ENCODE measurements at regions not wholly inside any gene's neighbourhood (a gene's known extent, or its start where the extent isn't known, plus 50 kb on each side); places are given as distances from the start of the nearest gene placed in this dataset.

- no peak for DNase-seq (ENCODE audit: low read depth, low spot score)
- RAD21 ChIA-PET (ENCODE audit: low non-redundant PET in 1 of 2, low total read pairs in 2 of 2, uncharacterized antibody in 2 of 2, unreplicated experiment in 2 of 2) = no interaction called here
- intact Hi-C loops (cut with micrococcal nuclease) = no loop called here
- H3K9me3 ChIP-seq (ENCODE audit: control insufficient read depth in 1 of 2, insufficient read depth in 1 of 2, low read depth in 1 of 2, low read length in 2 of 2) = 0 out of 4 replicates have a peak, but pooled peaks cover 0 to 3% of the 10 kb centered on the region in 2 experiments
- TF ChIP-seq EZH2 (IDR thresholded peaks at IDR 0.05) (no peak), SP1 (IDR thresholded peaks at IDR 0.05; ENCODE audit: low read depth) (no peak), MAX (IDR thresholded peaks at IDR 0.05) (no peak), EGR1 (IDR thresholded peaks at IDR 0.05; ENCODE audit: low read depth) (no peak), TCF7L2 (IDR thresholded peaks at IDR 0.05; ENCODE audit: borderline replicate concordance, extremely low read depth, insufficient read depth, insufficient read length) (no peak), SIN3A (IDR thresholded peaks at IDR 0.05; ENCODE audit: low read depth) (no peak), YY1 (IDR thresholded peaks at IDR 0.05; ENCODE audit: extremely low read depth, insufficient replicate concordance, low read depth, low read length) (no peak), CTCF (IDR thresholded peaks at IDR 0.05 in 2 of 3, conservative IDR thresholded peaks at IDR 0.05 in 1 of 3; ENCODE audit: borderline replicate concordance in 1 of 3, insufficient read depth in 1 of 3, low read depth in 2 of 3, low read length in 2 of 3) (no peak), JUND (IDR thresholded peaks at IDR 0.05) (no peak), ZBTB33 (IDR thresholded peaks at IDR 0.05; ENCODE audit: extremely low read depth, insufficient replicate concordance, low read length) (no peak)
- CTCF ChIA-PET = no interaction called here
- no peak overlapping the region for H2AFZ ChIP-seq (ENCODE audit: low read depth, low read length, poor library complexity, severe bottlenecking)
- no peak overlapping the region for H3K4me2 ChIP-seq (ENCODE audit: low read length)
- no peaks in the 10 kb centered on the region for H3K36me3 ChIP-seq (ENCODE audit: control insufficient read depth in 1 of 2, insufficient read depth in 2 of 2, low read length in 2 of 2)
- no peak overlapping the region for H3K27ac ChIP-seq (ENCODE audit: low read depth, low read length)
- no TSS peak for BruUV-seq (replicated peaks)
- no peak overlapping the region for H3K9ac ChIP-seq (ENCODE audit: low read length)
- no peak for ATAC-seq
- H3K4me1 ChIP-seq (ENCODE audit: control insufficient read depth in 1 of 2, insufficient read depth in 2 of 2, low read length in 2 of 2) = no peaks in the 10 kb centered on the region
- POLR2A ChIA-PET = no interaction called here
- H3K9me2 ChIP-seq (ENCODE audit: insufficient read depth) = no peaks in the 10 kb centered on the region
- no peaks in the 10 kb centered on the region for H4K20me1 ChIP-seq (ENCODE audit: insufficient read depth)
- H3K27me3 ChIP-seq (ENCODE audit: insufficient read depth, low read length) = no peaks in the 10 kb centered on the region
- no peaks in the 10 kb centered on the region for H3K79me2 ChIP-seq (ENCODE audit: insufficient read depth, low read length)
- H3K4me3 ChIP-seq (replicated peaks in 1 of 2; ENCODE audit: low read depth in 1 of 2, low read length in 2 of 2) = no peak overlapping the region
These were observed 127.0 kb downstream of the AASDH start for GRCh38 chr4:56260320-56260719.

Data from HCT116 (cell line).